ENCODE measurements at regions not wholly inside any gene's neighbourhood (a gene's known extent, or its start where the extent isn't known, plus 50 kb on each side); places are given as distances from the start of the nearest gene placed in this dataset.

DNA sequence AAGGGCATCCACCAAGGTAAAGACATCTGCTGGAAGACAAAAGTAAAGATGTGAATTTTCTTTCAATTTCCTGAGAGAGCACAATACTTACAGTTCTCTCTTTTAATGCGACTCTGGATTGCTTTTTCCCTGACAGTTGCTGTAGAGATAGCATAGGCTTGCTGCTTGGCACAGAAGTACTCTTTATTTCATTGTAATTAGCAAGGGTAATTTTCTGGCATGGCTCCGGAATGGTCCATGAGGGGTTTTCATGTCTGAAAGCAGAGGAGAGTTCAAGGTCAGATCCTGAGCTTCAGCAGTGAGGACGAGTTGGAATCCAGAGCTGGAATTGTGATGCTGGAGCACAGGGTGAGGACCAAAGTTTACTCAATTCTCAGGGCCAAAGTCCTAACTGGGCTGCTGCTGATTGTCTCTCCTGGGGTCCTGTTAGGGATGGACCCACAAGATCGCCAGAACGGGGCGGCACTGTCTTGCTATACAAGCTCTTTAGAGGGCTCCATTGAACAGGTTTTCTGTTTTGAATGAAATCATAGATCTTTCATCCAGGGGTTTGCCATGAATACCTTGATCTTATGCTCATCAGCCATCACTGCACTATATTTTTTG lies 190.0 kb upstream of the MKI67 start:
- Histone ChIP-seq H3K27ac (ENCODE audit: low read depth, low read length) (no peak overlapping the region), H3K9me3 (ENCODE audit: control insufficient read depth, insufficient read depth, low read depth, low read length) (no peaks in the 10 kb centered on the region), H3K27me3 (ENCODE audit: control insufficient read depth, insufficient read depth, low read length) (no peaks in the 10 kb centered on the region), H3K36me3 (ENCODE audit: control insufficient read depth, insufficient read depth, low read length) (no peaks in the 10 kb centered on the region), H3K4me1 (ENCODE audit: control insufficient read depth, insufficient read depth, low read length) (peaks cover 4% of the 10 kb centered on the region), H3K4me3 (ENCODE audit: low read depth, low read length) (no peak overlapping the region), H3K9ac (ENCODE audit: low read length) (no peak overlapping the region)

DNA sequence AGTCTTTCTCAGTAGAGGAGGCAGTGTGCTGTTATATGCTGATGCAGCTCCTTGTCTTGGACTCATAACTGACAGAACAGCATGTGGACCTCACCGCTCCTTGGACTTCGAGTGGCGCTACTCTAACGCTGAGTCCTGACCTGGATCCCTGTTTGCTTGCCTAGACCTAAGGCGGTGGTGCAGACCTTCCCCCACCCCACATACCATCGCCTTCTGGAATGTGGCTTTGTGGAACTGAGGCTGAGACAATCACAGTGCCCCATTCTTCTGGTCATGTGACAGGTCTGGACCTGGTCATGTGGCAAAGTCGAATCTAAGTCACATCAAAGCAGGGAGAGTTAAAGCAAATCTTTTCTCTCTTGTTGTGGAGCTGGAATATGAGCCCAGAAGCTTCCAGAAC lies 190.7 kb upstream of the MKI67 start:
- H3K4me3 ChIP-seq (ENCODE audit: low read depth, low read length): no peak overlapping the region
- no peaks in the 10 kb centered on the region; the same call in 1 of the 2 replicates for H3K4me1 ChIP-seq (ENCODE audit: control insufficient read depth, insufficient read depth, low read length)
- H3K36me3 ChIP-seq (ENCODE audit: control insufficient read depth, insufficient read depth, low read length): no peaks in the 10 kb centered on the region
- H3K9me3 ChIP-seq (ENCODE audit: control insufficient read depth, insufficient read depth, low read depth, low read length): no peaks in the 10 kb centered on the region
- no peaks in the 10 kb centered on the region for H3K27me3 ChIP-seq (ENCODE audit: control insufficient read depth, insufficient read depth, low read length)
- H3K9ac ChIP-seq (ENCODE audit: low read length): no peak overlapping the region
- no peak overlapping the region for H3K27ac ChIP-seq (ENCODE audit: low read depth, low read length)

DNA sequence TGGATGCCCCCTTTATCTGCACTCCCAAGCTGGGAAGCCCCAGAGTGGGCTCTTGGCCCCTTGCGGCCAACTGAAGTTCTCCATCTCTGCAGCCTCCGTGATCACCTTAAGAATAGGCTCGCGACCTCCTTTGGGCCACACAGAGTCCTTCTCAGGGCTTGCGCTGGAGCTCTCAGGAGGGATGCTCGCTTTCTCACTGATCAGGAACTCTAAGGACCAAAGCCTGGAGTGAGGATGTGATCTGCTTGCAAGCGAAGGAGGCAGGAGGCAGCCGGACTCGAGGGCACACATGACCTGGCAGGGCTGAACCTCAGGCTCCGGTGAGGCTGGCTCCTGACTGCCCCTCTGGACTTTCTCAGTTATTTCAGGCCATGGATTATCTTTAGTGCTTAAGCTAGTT lies 192.1 kb upstream of the MKI67 start:
- no peak overlapping the region for H3K27ac ChIP-seq (ENCODE audit: low read depth, low read length)
- H3K4me3 ChIP-seq (ENCODE audit: low read depth, low read length): no peak overlapping the region
- no peaks in the 10 kb centered on the region for H3K27me3 ChIP-seq (ENCODE audit: control insufficient read depth, insufficient read depth, low read length)
- H3K9ac ChIP-seq (ENCODE audit: low read length): no peak overlapping the region
- no peaks in the 10 kb centered on the region for H3K9me3 ChIP-seq (ENCODE audit: control insufficient read depth, insufficient read depth, low read depth, low read length)
- H3K36me3 ChIP-seq (ENCODE audit: control insufficient read depth, insufficient read depth, low read length): no peaks in the 10 kb centered on the region
- H3K4me1 ChIP-seq (ENCODE audit: control insufficient read depth, insufficient read depth, low read length): no peaks in the 10 kb centered on the region; the same call in 1 of the 2 replicates

DNA sequence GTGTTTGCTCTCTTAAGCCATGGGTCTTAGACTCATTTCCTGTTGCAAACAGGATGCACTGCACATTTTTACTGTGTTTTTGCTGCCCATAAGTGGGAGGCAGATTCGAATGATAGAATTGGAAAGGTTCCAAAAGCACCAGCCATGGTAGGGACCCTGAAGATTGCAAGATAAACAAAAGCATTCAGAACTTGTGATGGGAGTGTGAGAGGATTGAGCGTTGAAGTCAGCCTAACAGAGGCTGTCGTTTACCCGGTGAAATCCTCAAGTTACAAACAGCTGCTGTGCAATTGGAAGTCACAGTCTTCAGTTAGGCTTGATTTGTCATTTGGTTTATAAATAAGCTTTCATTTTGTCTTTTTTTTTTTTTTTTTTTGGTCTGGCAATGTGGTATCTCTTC lies 192.7 kb upstream of the MKI67 start:
- Histone ChIP-seq H3K4me3 (ENCODE audit: low read depth, low read length) (no peak overlapping the region), H3K27me3 (ENCODE audit: control insufficient read depth, insufficient read depth, low read length) (no peaks in the 10 kb centered on the region), H3K4me1 (ENCODE audit: control insufficient read depth, insufficient read depth, low read length) (no peaks in the 10 kb centered on the region; the same call in 1 of the 2 replicates), H3K36me3 (ENCODE audit: control insufficient read depth, insufficient read depth, low read length) (no peaks in the 10 kb centered on the region), H3K9me3 (ENCODE audit: control insufficient read depth, insufficient read depth, low read depth, low read length) (no peaks in the 10 kb centered on the region), H3K27ac (ENCODE audit: low read depth, low read length) (no peak overlapping the region), H3K9ac (ENCODE audit: low read length) (no peak overlapping the region)

DNA sequence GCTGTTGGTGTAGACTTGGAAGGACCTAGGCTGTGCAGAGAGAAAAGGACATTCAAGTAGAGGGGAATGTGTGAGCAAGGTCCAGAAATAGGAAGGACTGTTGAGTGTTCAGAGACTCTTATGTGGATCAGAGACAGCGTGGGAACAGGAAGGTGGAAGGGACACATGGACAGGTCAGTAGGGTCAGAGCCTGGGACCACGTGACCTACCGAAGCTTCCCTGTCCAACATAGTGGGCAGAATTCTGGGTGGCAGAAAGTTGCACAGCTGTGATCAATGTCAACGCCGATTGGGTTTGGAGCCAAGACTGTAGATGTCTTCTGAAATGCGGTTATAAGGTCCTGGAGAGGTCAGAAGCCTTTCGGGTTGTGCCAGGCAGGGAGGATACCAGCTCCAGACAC lies 195.9 kb upstream of the MKI67 start:
- no peak overlapping the region for H3K4me3 ChIP-seq (ENCODE audit: low read depth, low read length)
- H3K27me3 ChIP-seq (ENCODE audit: control insufficient read depth, insufficient read depth, low read length): no peaks in the 10 kb centered on the region
- H3K27ac ChIP-seq (ENCODE audit: low read depth, low read length): no peak overlapping the region
- H3K4me1 ChIP-seq (ENCODE audit: control insufficient read depth, insufficient read depth, low read length): no peaks in the 10 kb centered on the region; the same call in 1 of the 2 replicates
- H3K9me3 ChIP-seq (ENCODE audit: control insufficient read depth, insufficient read depth, low read depth, low read length): no peaks in the 10 kb centered on the region
- no peaks in the 10 kb centered on the region for H3K36me3 ChIP-seq (ENCODE audit: control insufficient read depth, insufficient read depth, low read length)
- no peak overlapping the region for H3K9ac ChIP-seq (ENCODE audit: low read length)

DNA sequence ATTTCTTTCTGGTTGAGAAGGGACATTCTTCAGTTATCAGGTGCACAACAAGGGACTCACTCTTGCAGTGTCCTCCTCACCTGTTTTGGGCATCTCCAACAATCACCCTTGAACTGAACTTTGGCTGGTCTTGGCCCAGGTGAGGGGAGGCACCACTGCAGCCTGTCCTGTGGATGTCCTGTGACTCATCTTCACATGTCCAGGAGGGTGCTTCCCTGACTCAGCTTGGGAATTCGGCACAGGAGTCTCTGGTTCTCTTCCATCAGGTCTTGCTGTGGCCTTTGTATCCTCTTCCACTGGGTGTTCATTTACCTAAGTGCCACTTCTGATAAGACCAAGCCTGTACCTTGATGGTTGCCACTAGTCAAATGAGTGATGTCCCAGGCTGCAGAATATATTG lies 196.7 kb upstream of the MKI67 start:
- H3K9me3 ChIP-seq (ENCODE audit: control insufficient read depth, insufficient read depth, low read depth, low read length): peaks cover 6% of the 10 kb centered on the region
- H3K9ac ChIP-seq (ENCODE audit: low read length): no peak overlapping the region
- no peak overlapping the region for H3K4me3 ChIP-seq (ENCODE audit: low read depth, low read length)
- no peaks in the 10 kb centered on the region for H3K36me3 ChIP-seq (ENCODE audit: control insufficient read depth, insufficient read depth, low read length)
- H3K27ac ChIP-seq (ENCODE audit: low read depth, low read length): no peak overlapping the region
- no peaks in the 10 kb centered on the region for H3K27me3 ChIP-seq (ENCODE audit: control insufficient read depth, insufficient read depth, low read length)
- H3K4me1 ChIP-seq (ENCODE audit: control insufficient read depth, insufficient read depth, low read length): no peaks in the 10 kb centered on the region

DNA sequence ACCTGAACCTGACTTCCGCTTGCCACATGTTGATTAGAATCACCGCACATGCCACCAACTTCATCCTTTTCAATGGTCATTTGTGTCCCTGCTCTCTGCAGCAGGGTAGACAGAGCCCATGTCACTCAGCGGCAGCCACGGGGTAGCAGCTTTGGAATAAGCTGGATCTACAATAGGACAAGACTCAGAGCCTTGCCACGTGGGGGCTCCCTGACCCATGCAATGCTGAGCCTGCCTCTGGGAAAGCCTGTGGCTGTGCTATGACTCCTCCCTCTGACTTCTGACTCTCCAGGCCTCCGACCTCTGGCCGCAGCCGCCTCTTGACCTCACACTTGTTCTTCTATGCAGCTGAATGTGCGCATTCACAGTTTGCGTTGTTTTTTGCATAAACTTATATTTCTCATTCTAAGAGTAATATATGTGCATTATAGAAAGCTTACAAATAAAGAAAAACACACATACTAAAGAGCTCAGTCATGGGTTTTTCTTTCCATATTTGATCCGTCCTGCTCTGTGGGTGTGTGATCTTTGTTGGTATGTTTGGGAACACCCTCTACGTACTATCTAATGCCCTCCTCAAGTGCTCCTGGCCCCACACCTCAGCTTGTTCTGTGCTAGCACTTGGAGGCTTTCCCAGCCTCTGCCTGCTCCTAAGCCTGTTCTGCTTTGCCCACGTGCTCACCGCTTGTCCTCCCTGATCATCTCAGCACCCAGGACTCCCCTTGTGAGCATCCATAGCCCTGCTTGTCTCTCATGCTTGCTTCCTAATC lies 198.0 kb upstream of the MKI67 start:
- peaks cover 9% of the 10 kb centered on the region for H3K9me3 ChIP-seq (ENCODE audit: control insufficient read depth, insufficient read depth, low read depth, low read length)
- H3K4me1 ChIP-seq (ENCODE audit: control insufficient read depth, insufficient read depth, low read length): no peaks in the 10 kb centered on the region
- H3K36me3 ChIP-seq (ENCODE audit: control insufficient read depth, insufficient read depth, low read length): no peaks in the 10 kb centered on the region
- H3K4me3 ChIP-seq (ENCODE audit: low read depth, low read length): no peak overlapping the region
- no peaks in the 10 kb centered on the region for H3K27me3 ChIP-seq (ENCODE audit: control insufficient read depth, insufficient read depth, low read length)
- H3K27ac ChIP-seq (ENCODE audit: low read depth, low read length): no peak overlapping the region
- H3K9ac ChIP-seq (ENCODE audit: low read length): no peak overlapping the region

DNA sequence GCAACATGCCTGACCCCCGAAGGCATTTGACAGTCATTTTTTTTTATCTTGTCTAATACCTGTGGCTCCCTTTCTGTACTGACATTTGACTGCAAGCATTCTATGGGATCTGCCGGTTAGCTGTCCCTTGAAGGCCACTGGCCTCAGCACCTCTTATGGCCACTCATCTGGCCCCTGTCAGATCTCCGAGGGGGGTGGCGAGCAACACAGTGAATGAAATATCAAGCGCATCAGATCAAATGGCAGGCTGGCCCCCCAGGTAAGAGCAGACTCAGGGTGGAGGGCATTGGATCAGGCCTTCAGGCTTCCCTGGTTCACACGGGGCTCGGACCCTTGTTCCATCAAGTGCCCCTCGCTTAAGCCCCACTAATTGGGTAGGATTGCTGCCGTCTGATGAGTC lies 199.6 kb upstream of the MKI67 start:
- H3K27ac ChIP-seq (ENCODE audit: low read depth, low read length): no peak overlapping the region
- no peaks in the 10 kb centered on the region for H3K4me1 ChIP-seq (ENCODE audit: control insufficient read depth, insufficient read depth, low read length)
- no peaks in the 10 kb centered on the region for H3K27me3 ChIP-seq (ENCODE audit: control insufficient read depth, insufficient read depth, low read length)
- peaks cover 9% of the 10 kb centered on the region for H3K9me3 ChIP-seq (ENCODE audit: control insufficient read depth, insufficient read depth, low read depth, low read length)
- H3K36me3 ChIP-seq (ENCODE audit: control insufficient read depth, insufficient read depth, low read length): no peaks in the 10 kb centered on the region
- no peak overlapping the region for H3K4me3 ChIP-seq (ENCODE audit: low read depth, low read length)
- no peak overlapping the region for H3K9ac ChIP-seq (ENCODE audit: low read length)

DNA sequence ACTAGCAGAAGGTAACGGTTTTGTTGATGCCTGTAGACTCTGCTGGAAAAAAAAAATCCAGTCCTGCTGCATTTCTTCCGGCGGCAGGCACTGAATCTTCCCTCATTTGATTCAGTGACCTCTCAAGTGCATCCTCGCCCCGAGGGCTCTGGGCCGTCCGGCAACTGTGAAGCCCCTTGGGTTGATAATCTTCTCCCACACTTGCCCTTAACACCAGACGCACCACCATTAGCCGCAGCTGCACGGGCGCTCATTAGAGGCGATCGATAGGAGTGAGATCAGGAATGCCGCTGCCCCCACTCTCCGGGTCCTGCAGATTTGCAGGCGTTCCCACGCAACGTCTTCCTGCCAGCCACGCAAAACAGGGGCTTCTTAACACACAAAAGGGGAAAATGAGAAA lies 200.0 kb upstream of the MKI67 start:
- Histone ChIP-seq H3K27ac (ENCODE audit: low read depth, low read length) (no peak overlapping the region), H3K4me3 (ENCODE audit: low read depth, low read length) (no peak overlapping the region), H3K9me3 (ENCODE audit: control insufficient read depth, insufficient read depth, low read depth, low read length) (peaks cover 9% of the 10 kb centered on the region), H3K4me1 (ENCODE audit: control insufficient read depth, insufficient read depth, low read length) (no peaks in the 10 kb centered on the region), H3K27me3 (ENCODE audit: control insufficient read depth, insufficient read depth, low read length) (no peaks in the 10 kb centered on the region), H3K36me3 (ENCODE audit: control insufficient read depth, insufficient read depth, low read length) (no peaks in the 10 kb centered on the region), H3K9ac (ENCODE audit: low read length) (no peak overlapping the region)

DNA sequence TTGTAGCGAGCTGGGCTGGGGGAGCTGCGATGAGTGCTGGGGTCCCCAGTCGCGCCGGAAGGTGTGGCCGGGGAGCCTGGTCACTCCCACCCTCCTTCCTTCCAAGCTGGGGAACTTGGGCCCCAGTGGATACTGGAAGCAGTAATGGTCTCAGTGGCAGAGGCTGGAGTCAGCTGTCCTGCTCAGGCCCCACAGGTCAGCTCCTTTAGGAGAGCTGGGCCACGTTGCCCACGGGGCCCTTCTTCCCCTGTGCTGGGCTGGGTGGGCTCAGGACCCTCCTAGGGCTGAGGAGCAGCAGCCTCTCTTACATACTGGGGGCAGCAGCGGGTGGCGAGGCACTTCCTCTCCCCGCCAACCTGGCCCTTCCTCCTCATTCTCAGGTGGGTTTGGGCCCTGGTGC lies 200.6 kb upstream of the MKI67 start:
- Histone ChIP-seq H3K27ac (ENCODE audit: low read depth, low read length) (no peak overlapping the region), H3K36me3 (ENCODE audit: control insufficient read depth, insufficient read depth, low read length) (no peaks in the 10 kb centered on the region), H3K27me3 (ENCODE audit: control insufficient read depth, insufficient read depth, low read length) (no peaks in the 10 kb centered on the region), H3K4me1 (ENCODE audit: control insufficient read depth, insufficient read depth, low read length) (no peaks in the 10 kb centered on the region), H3K9ac (ENCODE audit: low read length) (no peak overlapping the region), H3K4me3 (ENCODE audit: low read depth, low read length) (no peak overlapping the region), H3K9me3 (ENCODE audit: control insufficient read depth, insufficient read depth, low read depth, low read length) (peaks cover 9% of the 10 kb centered on the region)

DNA sequence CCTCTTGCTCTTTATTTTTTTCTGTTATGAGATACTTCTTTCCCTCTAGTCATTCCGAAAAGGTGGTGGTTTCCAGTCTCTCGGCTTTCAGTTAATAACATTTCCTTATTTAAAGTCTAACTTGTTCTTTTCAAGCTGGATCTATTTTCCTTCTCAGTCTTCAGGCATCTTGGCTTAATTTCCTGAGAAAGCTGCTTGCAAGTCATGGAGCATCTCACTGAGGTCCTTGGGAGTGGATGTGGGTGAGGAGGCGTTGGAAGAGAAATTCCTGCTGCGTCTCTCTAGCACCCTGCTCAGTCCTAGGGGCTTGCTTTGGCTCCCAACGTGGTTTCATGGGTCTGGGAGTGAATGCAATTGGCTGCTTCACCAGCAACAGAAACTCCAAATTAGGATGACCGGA lies 210.2 kb upstream of the MKI67 start:
- no peak overlapping the region for H3K27ac ChIP-seq (ENCODE audit: low read depth, low read length)
- H3K36me3 ChIP-seq (ENCODE audit: control insufficient read depth, insufficient read depth, low read length): no peaks in the 10 kb centered on the region
- H3K4me3 ChIP-seq (ENCODE audit: low read depth, low read length): no peak overlapping the region
- H3K9ac ChIP-seq (ENCODE audit: low read length): no peak overlapping the region
- no peaks in the 10 kb centered on the region for H3K27me3 ChIP-seq (ENCODE audit: control insufficient read depth, insufficient read depth, low read length)
- H3K9me3 ChIP-seq (ENCODE audit: control insufficient read depth, insufficient read depth, low read depth, low read length): no peaks in the 10 kb centered on the region
- no peaks in the 10 kb centered on the region for H3K4me1 ChIP-seq (ENCODE audit: control insufficient read depth, insufficient read depth, low read length)

All from HUES6 (cell line).